H1 (cell line): ENCODE measurements at regions not wholly inside any gene's neighbourhood (a gene's known extent, or its start where the extent isn't known, plus 50 kb on each side); places are given as distances from the start of the nearest gene placed in this dataset.

ENCODE experiments used
- CTCF ChIA-PET: fragments of 300-600 bp; sonication (Branson Sonifier 250); formaldehyde crosslinking; loops from one replicate; lab custom pipeline; 2021; ENCODE audit not compliant: partially characterized antibody; lab: Charles Lee
- POLR2A ChIA-PET: fragments of 300-600 bp; sonication (Branson Sonifier 250); formaldehyde crosslinking; loops from one replicate; lab custom pipeline; 2021; ENCODE audit warnings: inconsistent platforms; ENCODE audit not compliant: partially characterized antibody; lab: Charles Lee
- DNase-seq, 2 experiments: peaks; one replicate each; pipeline versions ENCODE4 v3.0.0 to v3.0.0-alpha.2; 2010 to 2022; ENCODE audit warnings: low spot score in 2 of 2, low read depth in 1 of 2, mixed read lengths in 1 of 2
- FAIRE-seq: peaks from 2 replicates; lab custom pipeline; 2011; peaks lifted over from hg19 to GRCh38; lab: Jason Lieb, UNC
- H2AFZ ChIP-seq: 2 replicates; pipeline ENCODE4 v1.8.1; 2012; ENCODE audit warnings: low read length, inconsistent platforms
- H2AK5ac ChIP-seq: 2 replicates; pipeline ENCODE4 v1.6.1; 2013; ENCODE audit warnings: low read depth, low read length
- H2BK120ac ChIP-seq: replicated peaks from 2 replicates; pipeline ENCODE3; 2013; ENCODE audit warnings: low read depth, low read length, inconsistent platforms
- H2BK12ac ChIP-seq: 2 replicates; pipeline ENCODE4 v1.6.1; 2013; ENCODE audit warnings: low read depth, low read length
- H2BK15ac ChIP-seq: 2 replicates; pipeline ENCODE4 v1.6.1; 2013; ENCODE audit warnings: low read length
- H2BK20ac ChIP-seq: 2 replicates; pipeline ENCODE4 v1.6.1; 2013; ENCODE audit warnings: low read length
- H2BK5ac ChIP-seq: 2 replicates; pipeline ENCODE4 v1.6.1; 2013; ENCODE audit warnings: low read depth, low read length
- H3K14ac ChIP-seq: 2 replicates; pipeline ENCODE4 v1.6.1; 2013; ENCODE audit warnings: inconsistent platforms; ENCODE audit not compliant: insufficient read length
- H3K18ac ChIP-seq: 2 replicates; pipeline ENCODE4 v1.6.1; 2013; ENCODE audit warnings: low read length; ENCODE audit errors: extremely low read depth
- H3K23ac ChIP-seq: 2 replicates; pipeline ENCODE4 v1.6.1; 2013; ENCODE audit warnings: inconsistent platforms; ENCODE audit not compliant: insufficient read length
- H3K23me2 ChIP-seq: 2 replicates; pipeline ENCODE4 v1.6.1; 2013; ENCODE audit warnings: low read depth, low read length
- H3K27ac ChIP-seq: 2 replicates; pipeline ENCODE4 v1.6.1; 2011; ENCODE audit warnings: low read depth, low read length, inconsistent platforms
- H3K27me3 ChIP-seq, 4 experiments: replicated peaks in 1 of 4; 1 replicate in 1 of 4; 2 replicates in 3 of 4; pipeline versions ENCODE4 v1.6.1 to v1.8.1; 2011 to 2013; ENCODE audit warnings: low read length in 3 of 4, mild to moderate bottlenecking in 3 of 4, inconsistent platforms in 2 of 4, mixed read lengths in 2 of 4, moderate library complexity in 1 of 4; ENCODE audit not compliant: control insufficient read depth in 3 of 4, insufficient read depth in 3 of 4; ENCODE audit errors: extremely low read depth in 1 of 4
- H3K36me3 ChIP-seq, 4 experiments: 2 replicates each; pipeline versions ENCODE4 v1.6.1 to v1.8.1; 2011 to 2013; ENCODE audit warnings: mild to moderate bottlenecking in 4 of 4, low read length in 3 of 4, moderate library complexity in 2 of 4, control low read depth in 1 of 4, inconsistent platforms in 1 of 4; ENCODE audit not compliant: insufficient read depth in 4 of 4, control insufficient read depth in 2 of 4
- H3K4ac ChIP-seq: replicated peaks from 2 replicates; pipeline ENCODE3; 2013; ENCODE audit warnings: low read length, low read depth, mixed read lengths, inconsistent platforms; ENCODE audit not compliant: insufficient read length
- H3K4me1 ChIP-seq, 4 experiments: replicated peaks in 1 of 4; 1 replicate in 1 of 4; 2 replicates in 3 of 4; pipeline versions ENCODE4 v1.6.1 to v1.8.1; 2011 to 2013; ENCODE audit warnings: low read length in 3 of 4, inconsistent platforms in 2 of 4, mixed read lengths in 1 of 4; ENCODE audit not compliant: insufficient read depth in 4 of 4, control insufficient read depth in 3 of 4
- H3K4me2 ChIP-seq, 2 experiments: 2 replicates each; pipeline versions ENCODE4 v1.6.1 to v1.8.1; 2011 to 2013; ENCODE audit warnings: low read depth in 2 of 2, low read length in 2 of 2, control low read depth in 1 of 2, inconsistent platforms in 1 of 2, mild to moderate bottlenecking in 1 of 2; ENCODE audit not compliant: insufficient read depth in 1 of 2
- H3K4me3 ChIP-seq, 4 experiments: fragments of 200-600, 300-600 bp in 1 of 4; sonication (generic), shearing (Covaris generic), sonication (Bioruptor Twin) in 1 of 4; 2 replicates each; pipeline versions ENCODE4 v1.5.1 to v1.8.1; 2011 to 2016; ENCODE audit warnings: low read length in 4 of 4, low read depth in 3 of 4, control low read depth in 2 of 4, inconsistent platforms in 2 of 4, mild to moderate bottlenecking in 2 of 4, mixed read lengths in 1 of 4, moderate library complexity in 1 of 4; ENCODE audit not compliant: insufficient read depth in 2 of 4; ENCODE audit errors: extremely low read depth in 1 of 4
- H3K56ac ChIP-seq: replicated peaks from 2 replicates; pipeline ENCODE3; 2013; ENCODE audit warnings: low read depth, mild to moderate bottlenecking, mixed read lengths, low read length, inconsistent platforms; ENCODE audit not compliant: insufficient read length
- H3K79me1 ChIP-seq: 2 replicates; pipeline ENCODE4 v1.6.1; 2013; ENCODE audit warnings: low read depth, low read length, control low read depth
- H3K79me2 ChIP-seq, 2 experiments: 2 replicates each; pipeline versions ENCODE4 v1.6.1 to v1.8.1; 2012 to 2013; ENCODE audit warnings: low read length in 2 of 2, mild to moderate bottlenecking in 2 of 2, inconsistent platforms in 1 of 2; ENCODE audit not compliant: insufficient read depth in 2 of 2, control insufficient read depth in 1 of 2
- H3K9ac ChIP-seq, 4 experiments: replicated peaks in 1 of 4; 1 replicate in 1 of 4; 2 replicates in 3 of 4; pipeline versions ENCODE4 v1.6.1 to v1.8.1; 2011 to 2013; ENCODE audit warnings: low read depth in 3 of 4, low read length in 3 of 4, control low read depth in 2 of 4, mild to moderate bottlenecking in 2 of 4, moderate library complexity in 2 of 4, inconsistent platforms in 1 of 4; ENCODE audit errors: extremely low read depth in 1 of 4
- H3K9me3 ChIP-seq, 2 experiments: 2 replicates each; pipeline versions ENCODE4 v1.6.1 to v1.8.1; 2012 to 2013; ENCODE audit warnings: mild to moderate bottlenecking in 2 of 2, moderate library complexity in 2 of 2, control low read depth in 1 of 2, inconsistent platforms in 1 of 2, low read depth in 1 of 2, low read length in 1 of 2, mixed read lengths in 1 of 2; ENCODE audit not compliant: insufficient read depth in 2 of 2
- H4K20me1 ChIP-seq, 2 experiments: replicated peaks in 1 of 2; 2 replicates each; pipeline versions ENCODE3 to v1.8.1; 2011 to 2013; ENCODE audit warnings: inconsistent platforms in 2 of 2, low read length in 2 of 2, mild to moderate bottlenecking in 1 of 2; ENCODE audit not compliant: insufficient read depth in 2 of 2, control insufficient read depth in 1 of 2
- H4K5ac ChIP-seq: 2 replicates; pipeline ENCODE4 v1.6.1; 2013; ENCODE audit warnings: low read length, low read depth, mixed read lengths, inconsistent platforms; ENCODE audit not compliant: insufficient read length
- H4K8ac ChIP-seq: 2 replicates; pipeline ENCODE4 v1.8.0; 2013; ENCODE audit warnings: mild to moderate bottlenecking, moderate library complexity, low read length, inconsistent platforms; ENCODE audit not compliant: insufficient read depth; ENCODE audit errors: extremely low read depth
- H4K91ac ChIP-seq: replicated peaks from 2 replicates; pipeline ENCODE3; 2013; ENCODE audit warnings: low read length, mixed read lengths, inconsistent platforms; ENCODE audit not compliant: insufficient read length
- BCL11A ChIP-seq, 2 experiments: IDR thresholded peaks; one replicate each; pipeline ENCODE4 v1.6.1; 2011; ENCODE audit warnings: low read depth in 2 of 2, low read length in 2 of 2, mild to moderate bottlenecking in 2 of 2
- BRCA1 ChIP-seq: IDR thresholded peaks from 2 replicates; pipeline ENCODE4 v1.6.1; 2012; ENCODE audit warnings: low read depth, low read length, improper control_type of control experiment
- EP300 ChIP-seq, 2 experiments: IDR thresholded peaks; 1 replicate in 1 of 2; 2 replicates in 1 of 2; pipeline ENCODE4 v1.6.1; 2011 to 2012; ENCODE audit warnings: low read depth in 2 of 2, low read length in 2 of 2, mild to moderate bottlenecking in 2 of 2, borderline replicate concordance in 1 of 2, inconsistent platforms in 1 of 2, moderate library complexity in 1 of 2
- HDAC6 ChIP-seq: IDR thresholded peaks from one replicate; pipeline ENCODE4 v1.7.1; 2012; ENCODE audit warnings: low read depth, mild to moderate bottlenecking, inconsistent platforms, low read length, moderate library complexity
- NRF1 ChIP-seq: IDR thresholded peaks from 2 replicates; pipeline ENCODE4 v1.6.1; 2011; ENCODE audit warnings: mild to moderate bottlenecking, low read depth, low read length, improper control_type of control experiment
- RFX5 ChIP-seq: IDR thresholded peaks from 2 replicates; pipeline ENCODE4 v1.6.1; 2011; ENCODE audit warnings: low read depth, low read length, improper control_type of control experiment, borderline replicate concordance
- WGBS, 2 experiments: shearing (Covaris generic) in 1 of 2; methylation state at CpG; one replicate each; pipeline versions ENCODE4 v1.1.6 to v1.1.7; 2013 to 2015; ENCODE audit warnings: low lambda C conversion rate in 2 of 2, mixed read lengths in 2 of 2, inconsistent platforms in 1 of 2, low coverage in 1 of 2, missing lambda C conversion rate in 1 of 2; ENCODE audit not compliant: insufficient replicate concordance in 2 of 2, insufficient coverage in 1 of 2, insufficient read length in 1 of 2; ENCODE audit errors: extremely low coverage in 1 of 2, missing lambda C conversion rate in 1 of 2; 5-methylcytosine and 5-hydroxymethylcytosine counted together

GRCh38 chr10:85098835-85099521 lies 770.6 kb downstream of the CCSER2 start:
- Histone ChIP-seq H3K23ac (no peak overlapping the region), H3K18ac (no peak overlapping the region), H3K4ac (no peak overlapping the region), H3K14ac (no peak overlapping the region), H3K27me3 (no peaks in the 10 kb centered on the region), H2BK15ac (no peak overlapping the region), H3K4me2 (no peak overlapping the region), H4K91ac (no peak overlapping the region), H4K20me1 (no peaks in the 10 kb centered on the region), H3K9me3 (no peaks in the 10 kb centered on the region), H2BK20ac (no peak overlapping the region), H3K27ac (no peak overlapping the region), H3K23me2 (no peaks in the 10 kb centered on the region), H4K8ac (no peak overlapping the region), H2BK12ac (no peak overlapping the region), H4K5ac (no peak overlapping the region), H3K79me1 (no peaks in the 10 kb centered on the region), H3K9ac (no peak overlapping the region), H3K4me1 (peaks cover 0 to 5% (median 0%) of the 10 kb centered on the region in 4 experiments; a peak in 2 of 7 replicates), H3K36me3 (no peaks in the 10 kb centered on the region), H3K79me2 (no peaks in the 10 kb centered on the region), H2BK120ac (no peak overlapping the region), H2AFZ (no peak overlapping the region), H3K56ac (no peak overlapping the region), H3K4me3 (no peak overlapping the region), H2BK5ac (no peak overlapping the region), H2AK5ac (no peak overlapping the region)
- CTCF ChIA-PET = no interaction called here
- WGBS, 2 experiments = 96% methylated on average over 3 of the region's 3 CpGs; no CpG with 5 or more reads in 1 of the 2 experiments
- no peak for FAIRE-seq
- DNase-seq = no peak
- no peak for TF ChIP-seq RFX5
- no peak for TF ChIP-seq BCL11A (IDR thresholded peaks at IDR 0.05; ENCODE audit: low read depth in 2 of 2, low read length in 2 of 2)
- TF ChIP-seq NRF1 = no peak
- no peak for TF ChIP-seq EP300 (IDR thresholded peaks at IDR 0.05; ENCODE audit: borderline replicate concordance in 1 of 2, low read depth in 2 of 2, low read length in 2 of 2)
- TF ChIP-seq BRCA1 = no peak
- TF ChIP-seq HDAC6 = no peak
- POLR2A ChIA-PET = no interaction called here
